B cell (primary cell): ENCODE measurements at regions not wholly inside any gene's neighbourhood (a gene's known extent, or its start where the extent isn't known, plus 50 kb on each side); places are given as distances from the start of the nearest gene placed in this dataset.

Experiments
- ATAC-seq: fragments of 200-7000 bp; cut with Tn5 transposase; one replicate; pipeline ENCODE4 v1.10.0; 2021; ENCODE audit warnings: low read depth, mild to moderate bottlenecking, moderate number of reproducible peaks, moderate library complexity
- CTCF ChIA-PET: fragments of 350-600 bp; sonication (Branson Sonifier 250); formaldehyde crosslinking; loops from one replicate; lab custom pipeline; 2021; ENCODE audit warnings: antibody characterized with exemption, inconsistent platforms; lab: Charles Lee
- POLR2A ChIA-PET: fragments of 350-600 bp; sonication (Branson Sonifier 250); formaldehyde crosslinking; loops from one replicate; lab custom pipeline; 2021; ENCODE audit warnings: antibody characterized with exemption; lab: Charles Lee
- DNase-seq: peaks from one replicate; pipeline ENCODE4 v3.0.0; 2013
- H2AFZ ChIP-seq: 2 replicates; pipeline ENCODE4 v1.6.1; 2012; ENCODE audit warnings: mild to moderate bottlenecking, low read depth, low read length; ENCODE audit not compliant: insufficient read depth, poor library complexity, severe bottlenecking
- H3K27ac ChIP-seq, 2 donors: 1 replicate in 1 of 2; 2 replicates in 1 of 2; pipeline ENCODE4 v1.5.1; 2012 to 2013; ENCODE audit warnings: low read length in 2 of 2, mild to moderate bottlenecking in 2 of 2, moderate library complexity in 1 of 2
- H3K27me3 ChIP-seq, 4 experiments: fragments of 200-600 bp in 1 of 4; sonication (generic) in 1 of 4; replicated peaks in 1 of 4; 1 replicate in 2 of 4; 2 replicates in 2 of 4; pipeline versions ENCODE4 v1.6.1 to v1.7.0; 2013 to 2016; ENCODE audit warnings: low read length in 3 of 4, mild to moderate bottlenecking in 2 of 4, mixed read lengths in 1 of 4, moderate library complexity in 1 of 4; ENCODE audit not compliant: insufficient read depth in 4 of 4, control insufficient read depth in 3 of 4; ENCODE audit errors: control extremely low read depth in 1 of 4
- H3K36me3 ChIP-seq, 2 experiments: replicated peaks in 1 of 2; 1 replicate in 1 of 2; 2 replicates in 1 of 2; pipeline versions ENCODE4 v1.6.1 to v1.7.1; 2013; ENCODE audit warnings: low read length in 1 of 2; ENCODE audit not compliant: insufficient read depth in 2 of 2, control insufficient read depth in 1 of 2; ENCODE audit errors: control extremely low read depth in 1 of 2, extremely low read depth in 1 of 2
- H3K4me1 ChIP-seq, 2 donors: fragments of 200-600 bp in 1 of 2; sonication (generic) in 1 of 2; 1 replicate in 1 of 2; 2 replicates in 1 of 2; pipeline versions ENCODE4 v1.5.1 to v1.6.1; 2013 to 2017; ENCODE audit warnings: low read length in 2 of 2; ENCODE audit not compliant: control insufficient read depth in 2 of 2, insufficient read depth in 2 of 2
- H3K4me2 ChIP-seq: replicated peaks from 2 replicates; pipeline ENCODE3; 2012; ENCODE audit warnings: mild to moderate bottlenecking, low read depth, low read length; ENCODE audit not compliant: poor library complexity, severe bottlenecking
- H3K4me3 ChIP-seq, 5 experiments: fragments of 200-600 bp in 1 of 5; sonication (generic) in 1 of 5; 1 replicate in 3 of 5; 2 replicates in 2 of 5; pipeline versions ENCODE4 v1.5.1 to v1.7.0; 2011 to 2016; ENCODE audit warnings: low read length in 4 of 5, mild to moderate bottlenecking in 4 of 5, low read depth in 2 of 5, control low read depth in 1 of 5, moderate library complexity in 1 of 5; ENCODE audit not compliant: insufficient read depth in 1 of 5; ENCODE audit errors: control extremely low read depth in 1 of 5, extremely low read depth in 1 of 5
- H3K79me2 ChIP-seq: fragments of 200-600 bp; sonication (generic); one replicate; pipeline ENCODE4 v1.6.0; 2016; ENCODE audit warnings: low read length; ENCODE audit not compliant: control insufficient read depth, insufficient read depth
- H3K9ac ChIP-seq: fragments of 200-600 bp; sonication (generic); 2 replicates; pipeline ENCODE4 v1.6.1; 2017; ENCODE audit warnings: mild to moderate bottlenecking, low read length, moderate library complexity
- H3K9me3 ChIP-seq, 3 donors: one replicate each; pipeline versions ENCODE4 v1.6.1 to v1.7.1; 2013; ENCODE audit warnings: low read length in 2 of 3; ENCODE audit not compliant: control insufficient read depth in 2 of 3, insufficient read depth in 1 of 3; ENCODE audit errors: control extremely low read depth in 1 of 3
- H4K20me1 ChIP-seq: 2 replicates; pipeline ENCODE4 v1.6.0; 2012; ENCODE audit warnings: mild to moderate bottlenecking, low read length; ENCODE audit not compliant: insufficient read depth, control insufficient read depth, poor library complexity, severe bottlenecking
- H3K27ac Mint-ChIP-seq: one replicate; pipeline ENCODE4 v1.8.0; 2021; ENCODE audit warnings: mixed read lengths
- H3K27me3 Mint-ChIP-seq: one replicate; pipeline ENCODE4 v1.8.0; 2021; ENCODE audit warnings: mixed read lengths
- H3K4me1 Mint-ChIP-seq: one replicate; pipeline ENCODE4 v1.8.0; 2021; ENCODE audit warnings: mixed read lengths
- H3K4me3 Mint-ChIP-seq: one replicate; pipeline ENCODE4 v1.8.0; 2021; ENCODE audit warnings: mixed read lengths
- H3K9me3 Mint-ChIP-seq: one replicate; pipeline ENCODE4 v1.8.0; 2022; ENCODE audit warnings: mixed read lengths; ENCODE audit not compliant: insufficient read depth
- EZH2 ChIP-seq: IDR thresholded peaks from 2 replicates; pipeline ENCODE4 v1.6.1; 2012; ENCODE audit warnings: borderline replicate concordance, low read depth, mild to moderate bottlenecking, moderate library complexity, low read length; ENCODE audit not compliant: insufficient read depth, poor library complexity, severe bottlenecking
- WGBS: methylation state at CpG from one replicate; pipeline ENCODE4 v1.1.5; 2013; ENCODE audit warnings: missing lambda C conversion rate; ENCODE audit not compliant: insufficient coverage; 5-methylcytosine and 5-hydroxymethylcytosine counted together
- intact Hi-C: fragments of 100-400 bp; cut with micrococcal nuclease; formaldehyde crosslinking; loops from one replicate; pipeline ENCODE4 v1.10.0; 2022
- TF ChIP-seq, protein P1 (sequence below): fragments of 200-600 bp; IDR thresholded peaks from one replicate; pipeline ENCODE4 v1.8.0; 2022; ENCODE audit warnings: antibody characterized with exemption, mild to moderate bottlenecking

DNA sequence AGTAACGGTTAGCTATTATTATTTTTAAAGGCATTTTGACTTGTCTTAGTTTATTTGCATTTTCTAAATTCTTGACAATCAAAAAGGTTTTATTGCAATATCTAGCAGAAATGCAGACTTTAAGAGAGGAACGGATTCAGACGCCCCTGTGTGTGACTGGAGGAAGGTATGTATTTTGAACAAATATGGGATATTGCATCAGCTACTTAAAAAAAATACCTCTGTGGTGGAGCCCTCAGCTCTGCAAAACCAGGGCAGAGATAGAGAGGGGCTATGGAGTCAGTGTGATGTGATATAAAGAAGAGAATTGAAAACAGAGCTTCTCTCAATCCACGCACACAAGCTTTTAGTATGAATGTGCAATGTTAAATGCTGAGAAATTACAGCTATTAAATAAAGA lies 142.4 kb downstream of the ICE1 start:
- Histone ChIP-seq H3K27me3 (peaks cover 0 to 5% (median 1%) of the 10 kb centered on the region in 4 experiments), H3K79me2 (no peaks in the 10 kb centered on the region), H3K4me1 (no peaks in the 10 kb centered on the region), H2AFZ (no peak overlapping the region), H4K20me1 (no peaks in the 10 kb centered on the region), H3K9ac (no peak overlapping the region), H3K36me3 (no peaks in the 10 kb centered on the region), H3K27ac (no peak overlapping the region), H3K4me2 (no peak overlapping the region), H3K4me3 (no peak overlapping the region), H3K9me3 (peaks cover 0 to 6% (median 0%) of the 10 kb centered on the region in 3 donors)
- ATAC-seq (no peak), DNase-seq (no peak)
- TF ChIP-seq EZH2: no peak
- TF ChIP-seq, protein P1, sequence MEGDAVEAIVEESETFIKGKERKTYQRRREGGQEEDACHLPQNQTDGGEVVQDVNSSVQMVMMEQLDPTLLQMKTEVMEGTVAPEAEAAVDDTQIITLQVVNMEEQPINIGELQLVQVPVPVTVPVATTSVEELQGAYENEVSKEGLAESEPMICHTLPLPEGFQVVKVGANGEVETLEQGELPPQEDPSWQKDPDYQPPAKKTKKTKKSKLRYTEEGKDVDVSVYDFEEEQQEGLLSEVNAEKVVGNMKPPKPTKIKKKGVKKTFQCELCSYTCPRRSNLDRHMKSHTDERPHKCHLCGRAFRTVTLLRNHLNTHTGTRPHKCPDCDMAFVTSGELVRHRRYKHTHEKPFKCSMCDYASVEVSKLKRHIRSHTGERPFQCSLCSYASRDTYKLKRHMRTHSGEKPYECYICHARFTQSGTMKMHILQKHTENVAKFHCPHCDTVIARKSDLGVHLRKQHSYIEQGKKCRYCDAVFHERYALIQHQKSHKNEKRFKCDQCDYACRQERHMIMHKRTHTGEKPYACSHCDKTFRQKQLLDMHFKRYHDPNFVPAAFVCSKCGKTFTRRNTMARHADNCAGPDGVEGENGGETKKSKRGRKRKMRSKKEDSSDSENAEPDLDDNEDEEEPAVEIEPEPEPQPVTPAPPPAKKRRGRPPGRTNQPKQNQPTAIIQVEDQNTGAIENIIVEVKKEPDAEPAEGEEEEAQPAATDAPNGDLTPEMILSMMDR: no peak
- WGBS: no CpG with 5 or more reads among the region's 4 CpGs
- peaks cover 10% of the 10 kb centered on the region for H3K27me3 Mint-ChIP-seq
- ChIA-PET POLR2A (no interaction called here), CTCF (no interaction called here)
- no peaks in the 10 kb centered on the region for H3K9me3 Mint-ChIP-seq
- no peak overlapping the region for H3K27ac Mint-ChIP-seq
- no peak overlapping the region for H3K4me3 Mint-ChIP-seq
- no peaks in the 10 kb centered on the region for H3K4me1 Mint-ChIP-seq
- intact Hi-C loops: no loop called here

GRCh38 chr5:5560016-5560415 lies 137.5 kb downstream of the ICE1 start:
- no peak overlapping the region for H3K9ac ChIP-seq
- no peak overlapping the region for H3K4me3 ChIP-seq
- H3K27ac Mint-ChIP-seq: no peak overlapping the region
- H3K4me1 Mint-ChIP-seq: no peaks in the 10 kb centered on the region
- ChIA-PET CTCF (no interaction called here), POLR2A (no interaction called here)
- H3K9me3 Mint-ChIP-seq: no peaks in the 10 kb centered on the region
- H3K36me3 ChIP-seq: no peaks in the 10 kb centered on the region
- ATAC-seq: no peak
- 0% methylated on average over 1 of the region's 1 CpG for WGBS
- no peak overlapping the region for H3K4me3 Mint-ChIP-seq
- no peaks in the 10 kb centered on the region for H3K4me1 ChIP-seq
- H3K79me2 ChIP-seq: no peaks in the 10 kb centered on the region
- H3K9me3 ChIP-seq: peaks cover 0 to 8% (median 0%) of the 10 kb centered on the region in 3 donors
- peaks cover 0 to 5% (median 0%) of the 10 kb centered on the region in 4 experiments for H3K27me3 ChIP-seq
- H4K20me1 ChIP-seq: no peaks in the 10 kb centered on the region
- H2AFZ ChIP-seq: no peak overlapping the region
- no peak for DNase-seq
- H3K4me2 ChIP-seq: no peak overlapping the region
- peaks cover 11% of the 10 kb centered on the region for H3K27me3 Mint-ChIP-seq
- intact Hi-C loops: no loop called here
- H3K27ac ChIP-seq: no peak overlapping the region
- TF ChIP-seq EZH2: no peak
- TF ChIP-seq, protein P1: no peak
